ENCODE measurements at regions not wholly inside any gene's neighbourhood (a gene's known extent, or its start where the extent isn't known, plus 50 kb on each side); places are given as distances from the start of the nearest gene placed in this dataset.
"Not testable (repeated sequence)": the region's sequence is repeated elsewhere in the genome, so short reads cannot be mapped to it uniquely, and the experiment has no call there.

DNA sequence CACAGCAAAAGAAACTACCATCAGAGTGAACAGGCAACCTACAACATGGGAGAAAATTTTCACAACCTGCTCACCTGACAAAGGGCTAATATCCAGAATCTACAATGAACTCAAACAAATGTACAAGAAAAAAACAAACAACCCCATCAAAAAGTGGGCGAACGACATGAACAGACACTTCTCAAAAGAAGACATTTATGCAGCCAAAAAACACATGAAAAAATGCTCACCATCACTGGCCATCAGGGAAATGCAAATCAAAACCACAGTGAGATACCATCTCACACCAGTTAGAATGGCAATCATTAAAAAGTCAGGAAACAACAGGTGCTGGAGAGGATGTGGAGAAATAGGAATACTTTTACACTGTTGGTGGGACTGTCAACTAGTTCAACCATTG is 207.8 kb downstream of the USP6NL start:
- DNase-seq, result not testable (repeated sequence)

DNA sequence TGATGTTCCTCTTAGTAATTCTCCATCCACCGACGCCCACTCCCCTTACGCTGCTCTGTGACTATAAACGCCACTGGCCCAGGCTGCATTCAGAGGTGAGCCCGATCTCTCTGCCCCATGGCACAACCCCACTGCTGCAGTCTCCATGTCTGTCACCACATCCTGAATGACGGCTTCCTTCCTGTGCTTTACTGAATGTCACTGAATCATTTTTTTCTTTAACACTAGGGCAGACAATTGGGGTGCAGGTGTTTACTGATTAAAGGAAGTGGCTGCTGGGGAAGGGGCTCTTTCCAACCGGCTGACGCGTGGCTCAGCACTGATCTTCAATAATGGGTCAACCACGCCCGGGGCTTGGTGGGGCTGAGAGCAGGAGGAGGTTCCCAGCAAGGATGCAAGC is 208.3 kb downstream of the USP6NL start:
- DNase-seq, result no peak

DNA sequence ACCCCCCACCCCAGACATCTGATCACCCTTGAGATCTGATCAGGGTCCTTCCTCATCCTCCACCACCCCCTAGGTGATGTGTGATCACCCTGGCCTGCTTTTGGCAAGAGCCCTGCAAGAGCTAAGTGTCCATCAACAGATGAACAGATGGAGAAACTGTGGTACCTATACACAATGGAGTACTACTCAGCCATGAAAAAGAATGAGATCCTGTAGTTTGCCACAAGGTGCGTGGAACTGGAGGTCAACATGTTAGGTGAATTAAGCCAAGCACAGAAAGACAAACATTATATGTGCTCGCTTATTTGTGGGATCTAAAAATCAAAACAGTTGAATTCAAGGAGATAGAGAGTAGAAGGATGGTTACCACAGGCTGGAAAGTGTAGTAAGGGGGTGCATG is 209.1 kb downstream of the USP6NL start:
- DNase-seq, result no peak

DNA sequence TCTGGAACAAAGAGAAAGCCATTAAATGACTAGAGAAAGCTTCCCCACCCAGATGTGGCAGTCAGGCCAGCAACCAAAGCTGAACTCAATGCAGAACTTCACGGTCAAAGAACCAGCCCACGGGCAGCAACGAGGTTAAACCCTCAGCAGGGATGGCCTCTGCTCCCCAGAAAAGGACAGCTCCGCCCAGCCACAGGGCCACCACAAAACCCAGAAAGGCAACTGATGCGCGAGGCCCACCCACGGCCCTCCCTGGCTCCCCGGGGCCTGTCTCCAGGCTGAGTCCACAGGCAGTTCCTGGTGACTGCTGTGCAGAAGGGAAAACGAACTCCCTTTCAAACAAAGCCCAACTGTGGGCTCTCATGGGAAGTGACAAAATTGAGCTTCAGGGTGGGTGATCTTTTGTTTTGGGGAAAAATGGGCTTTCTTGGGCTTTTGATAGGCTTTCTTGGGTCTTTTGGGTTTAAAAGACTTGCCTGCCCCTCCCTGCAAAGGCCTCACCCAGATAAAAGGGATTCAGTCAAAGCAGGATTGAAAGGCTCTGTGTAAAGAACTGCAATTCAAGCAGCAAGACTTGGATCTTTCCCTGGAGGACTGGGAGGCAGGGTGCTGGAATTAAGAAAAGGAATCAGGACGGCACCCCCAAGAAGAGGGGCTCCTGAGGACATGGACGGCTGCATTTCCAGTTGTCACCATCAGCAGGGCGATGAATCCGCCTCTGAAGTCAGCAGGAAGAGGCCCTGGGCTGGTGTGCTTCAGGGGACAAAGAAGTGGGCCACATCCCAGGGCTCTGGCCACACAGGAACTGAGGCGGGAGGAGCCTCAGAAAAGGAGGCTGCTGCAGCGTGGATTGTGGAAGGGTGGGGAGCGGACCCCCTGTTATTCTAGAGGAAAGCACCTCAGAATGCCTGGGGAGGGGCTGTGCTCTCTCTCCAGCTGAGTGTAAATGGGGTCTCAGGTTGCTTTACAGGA is 209.9 kb downstream of the USP6NL start:
- DNase-seq, result no peak

DNA sequence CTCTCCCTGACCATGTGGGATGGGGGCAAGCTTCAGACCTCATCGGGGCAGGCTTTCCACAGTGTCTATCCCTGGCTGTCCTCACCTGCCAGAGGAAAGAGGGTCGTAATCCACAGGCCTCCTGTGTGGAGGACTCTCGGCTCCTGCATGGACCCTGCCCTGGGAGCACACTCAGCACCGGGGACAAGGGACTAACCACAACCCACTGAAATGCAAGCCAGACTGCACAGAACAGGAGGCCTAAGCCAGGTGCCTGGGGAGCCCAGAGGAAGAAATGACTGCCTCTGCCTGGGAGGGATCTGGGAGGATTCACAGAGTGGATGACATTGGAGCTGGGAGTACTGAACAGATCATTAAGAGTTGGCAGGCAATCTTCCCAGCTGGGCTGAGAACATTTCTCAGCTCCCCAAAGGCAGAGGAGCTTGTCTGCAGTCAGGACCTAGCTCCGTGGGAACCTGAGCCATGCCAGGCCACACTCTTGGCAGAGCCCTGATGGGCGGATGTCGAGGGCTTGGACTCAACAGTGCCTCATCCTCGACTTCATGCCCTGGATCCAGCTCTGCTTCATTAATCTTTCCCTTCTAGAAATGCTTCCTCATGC is 213.4 kb downstream of the USP6NL start:
- peak; percentile 19 for DNase-seq

DNA sequence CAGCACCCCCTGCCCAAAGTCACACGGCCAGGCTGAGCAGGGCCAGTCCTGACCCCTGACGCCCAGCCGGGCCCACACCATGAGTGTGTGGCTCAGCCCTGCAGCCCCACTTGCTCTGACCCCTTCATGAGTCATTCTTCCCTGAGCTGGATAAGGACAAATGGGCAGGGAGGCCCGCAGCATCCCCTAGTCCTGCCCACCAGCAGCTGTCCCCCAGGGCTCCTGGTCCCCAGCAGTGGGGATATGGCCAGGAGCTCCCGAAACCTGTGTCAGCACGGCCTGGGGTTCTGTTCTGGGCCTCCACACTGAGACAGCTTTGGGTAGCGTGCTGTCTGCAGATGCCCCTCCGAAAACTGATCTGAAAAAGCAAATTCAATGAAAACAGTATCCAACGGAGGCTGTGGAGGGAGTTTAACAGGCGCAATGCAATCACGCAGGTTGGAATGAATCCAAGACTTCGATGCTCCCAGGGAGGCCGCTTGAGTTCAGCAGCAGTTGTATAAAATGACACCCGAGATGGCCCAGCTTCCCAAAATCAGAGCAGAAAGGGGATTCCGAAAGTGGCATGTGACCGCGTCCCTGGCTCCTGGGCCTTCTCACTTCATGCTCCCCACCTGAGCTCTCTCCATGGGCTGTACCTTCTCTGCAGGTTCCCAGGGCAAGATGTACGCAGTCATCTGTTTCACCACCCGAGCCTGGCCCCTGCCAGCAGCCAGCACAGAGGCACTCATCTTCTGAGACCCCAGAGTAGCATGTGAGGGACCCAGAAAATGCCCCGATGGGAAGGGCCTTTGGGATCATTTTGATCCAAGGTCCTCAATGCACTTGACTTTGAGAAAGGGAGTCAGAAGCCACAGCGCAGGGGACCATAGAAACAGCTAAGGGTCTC is 214.1 kb downstream of the USP6NL start:
- DNase-seq, result no peak

DNA sequence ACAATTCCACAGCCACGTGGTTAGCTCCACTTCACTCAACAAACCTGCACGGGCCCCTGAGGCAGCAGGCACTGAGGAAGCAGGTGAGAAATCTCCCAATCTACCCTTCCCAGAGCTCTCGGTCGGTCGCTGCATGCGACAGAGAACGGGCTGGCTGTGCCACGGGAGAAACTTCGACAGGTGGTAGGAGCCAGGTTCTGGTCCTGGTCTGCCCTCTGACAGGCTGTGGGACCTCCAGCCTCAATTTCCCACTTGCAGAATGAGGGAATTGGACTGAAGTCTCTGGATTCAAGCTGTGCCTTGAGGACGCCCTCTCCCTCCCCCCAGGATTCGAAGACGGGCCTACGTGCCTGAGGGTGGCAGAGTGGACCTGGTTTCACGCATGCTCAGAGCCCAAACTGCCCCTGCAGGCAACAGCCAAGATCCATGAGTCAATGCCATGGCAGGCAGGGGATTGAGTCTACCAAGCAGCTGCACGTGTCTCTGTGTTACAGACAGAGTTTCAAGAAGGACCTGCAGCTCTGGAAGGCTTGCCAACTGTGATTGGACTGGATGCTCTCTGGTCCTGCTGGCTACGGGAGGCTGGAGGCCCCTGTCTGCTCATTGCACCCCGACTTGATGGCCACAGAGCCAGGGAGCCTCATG is 215.0 kb downstream of the USP6NL start:
- DNase-seq, result no peak

DNA sequence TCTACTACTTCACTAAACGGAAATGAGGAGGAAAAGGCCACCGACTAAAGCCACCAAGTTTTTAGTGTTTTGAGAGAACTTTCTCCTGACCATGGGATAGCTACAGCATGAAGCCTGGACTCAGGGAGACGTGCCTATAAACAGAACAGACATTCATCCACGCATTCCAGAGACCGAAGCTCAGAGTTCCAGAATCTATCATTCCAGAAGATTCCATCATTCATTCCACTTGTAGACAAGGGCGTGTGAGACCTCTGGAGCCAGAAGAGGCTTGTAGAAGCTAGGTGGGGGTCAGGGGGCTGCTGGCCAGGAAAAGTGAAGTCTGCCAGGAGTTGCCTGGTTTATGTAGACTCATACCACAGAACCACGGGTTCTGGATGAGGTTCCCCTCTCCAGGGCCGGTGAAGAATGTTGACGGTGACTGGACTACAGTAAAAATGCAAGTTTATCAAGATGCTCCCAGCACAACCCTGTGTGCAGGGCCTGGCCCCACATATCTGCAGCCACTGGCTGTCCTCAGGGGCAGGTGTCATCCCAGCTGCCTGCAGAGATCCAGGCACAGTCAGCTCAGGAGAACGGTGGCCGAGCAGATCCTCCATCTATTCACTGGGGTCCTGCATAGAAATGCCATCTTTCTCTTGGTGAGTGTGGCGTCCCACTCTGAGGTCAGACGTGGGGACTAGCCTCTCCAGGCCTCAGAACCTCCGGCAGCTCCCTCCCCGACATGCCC is 215.7 kb downstream of the USP6NL start:
- DNase-seq, result no peak

DNA sequence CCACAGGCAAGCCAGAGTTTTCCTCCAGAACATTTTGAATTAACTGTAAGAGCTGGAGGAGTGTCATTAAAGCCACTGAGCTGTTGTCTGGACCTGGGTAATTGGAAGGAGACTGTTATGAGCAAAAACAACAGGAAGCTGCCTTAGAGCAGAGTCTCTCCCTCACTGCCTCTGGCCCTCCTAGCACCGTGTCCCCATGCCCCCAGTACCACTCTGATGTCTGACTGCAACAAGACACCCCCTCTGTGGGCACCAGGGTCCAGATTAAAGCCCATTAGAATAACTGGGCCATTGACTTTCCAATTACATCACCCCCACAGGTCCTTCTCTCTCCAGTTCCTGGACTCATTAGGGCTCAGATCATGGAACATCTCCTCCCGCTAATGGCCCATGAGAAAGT is 216.3 kb downstream of the USP6NL start:
- DNase-seq, result no peak

DNA sequence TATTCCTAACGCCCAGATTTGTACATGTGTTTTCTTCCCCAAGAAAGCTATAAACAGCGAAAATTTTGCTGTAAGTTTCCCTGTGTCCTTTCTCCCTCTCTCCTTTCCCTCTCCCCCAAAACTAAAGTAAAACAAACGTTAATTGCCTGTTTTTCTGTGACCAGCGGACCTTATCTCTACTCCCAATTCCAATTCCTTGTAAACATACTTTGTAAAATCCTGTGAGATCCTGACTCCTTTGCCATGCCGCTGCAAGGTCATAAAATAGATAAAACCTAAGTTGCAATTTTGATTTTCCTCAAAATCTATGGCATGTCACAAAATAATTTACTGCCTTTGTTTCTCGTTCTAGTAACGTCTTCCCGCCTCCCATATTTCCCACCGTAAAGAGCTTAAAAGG is 217.6 kb downstream of the USP6NL start:
- DNase-seq, result no peak

DNA sequence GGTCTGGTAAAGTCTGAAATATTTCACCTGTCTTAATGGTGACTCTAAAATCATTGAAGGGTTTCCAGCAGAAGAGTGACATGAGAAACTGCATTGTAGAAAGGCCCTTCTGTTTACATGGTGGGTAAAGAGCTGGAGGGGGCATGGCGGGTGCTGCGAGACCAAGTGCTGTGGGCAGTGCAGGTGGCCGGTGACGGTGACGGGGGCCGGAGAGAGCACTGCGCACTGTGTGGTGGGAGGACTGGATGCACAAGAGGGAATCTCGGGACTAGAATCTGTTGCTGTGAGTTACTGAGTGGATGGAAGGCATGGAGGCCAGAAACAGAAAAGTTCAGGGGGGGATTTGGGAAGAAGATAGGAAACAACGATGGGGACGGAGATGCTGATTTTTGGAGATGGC is 218.7 kb downstream of the USP6NL start:
- DNase-seq, result no peak

DNA sequence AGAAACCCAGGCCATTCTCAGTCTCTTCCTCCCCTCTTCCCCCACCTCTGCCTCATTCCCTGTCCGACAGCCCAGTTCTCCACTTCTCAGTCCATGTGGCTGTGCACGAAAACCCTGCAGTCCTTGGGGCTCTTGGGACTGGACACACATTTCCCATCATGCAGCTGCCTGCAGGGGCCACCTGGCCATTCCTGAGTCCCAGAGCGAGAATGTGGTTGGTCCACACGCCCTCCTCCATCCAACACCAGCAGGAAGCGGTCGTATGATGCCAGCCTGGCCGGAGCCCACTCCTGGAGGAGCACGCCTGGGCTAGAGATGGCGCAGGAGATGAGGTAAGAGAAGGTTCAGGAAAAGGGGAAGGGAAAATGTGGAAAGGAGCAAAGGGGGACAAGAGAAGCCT is 222.5 kb downstream of the USP6NL start:
- no peak for DNase-seq

DNA sequence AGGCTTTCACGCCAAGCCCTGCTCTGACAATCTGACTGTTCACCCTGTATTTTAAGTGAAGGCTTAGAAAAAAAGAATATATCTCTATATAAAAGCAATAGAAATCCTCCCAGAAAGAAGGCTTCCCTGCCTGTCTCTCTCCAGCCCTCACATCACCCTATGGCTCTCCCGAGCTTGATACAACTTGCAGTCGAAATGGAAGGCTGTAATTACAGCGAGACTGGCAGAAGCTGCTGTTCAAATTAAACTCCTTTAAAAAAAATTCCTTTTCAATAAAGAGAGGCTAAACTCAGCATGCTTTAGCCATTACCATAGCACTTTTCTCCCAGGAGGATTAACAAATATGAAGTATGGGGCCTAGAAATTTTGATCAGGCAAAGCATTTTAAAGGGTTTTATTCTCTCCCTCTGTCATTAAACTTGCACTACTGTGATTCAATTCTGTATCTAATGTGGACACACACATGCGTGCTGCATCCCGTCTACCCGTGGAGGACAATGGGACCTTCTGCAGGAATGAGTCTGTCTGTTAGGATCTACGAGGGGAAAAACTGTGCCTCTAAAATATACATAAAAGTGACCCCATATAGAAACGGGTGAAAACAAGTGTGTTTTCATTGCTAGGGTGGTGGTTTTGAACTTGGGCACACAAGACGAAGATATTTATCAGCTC is 223.8 kb downstream of the USP6NL start:
- DNase-seq, result no peak

DNA sequence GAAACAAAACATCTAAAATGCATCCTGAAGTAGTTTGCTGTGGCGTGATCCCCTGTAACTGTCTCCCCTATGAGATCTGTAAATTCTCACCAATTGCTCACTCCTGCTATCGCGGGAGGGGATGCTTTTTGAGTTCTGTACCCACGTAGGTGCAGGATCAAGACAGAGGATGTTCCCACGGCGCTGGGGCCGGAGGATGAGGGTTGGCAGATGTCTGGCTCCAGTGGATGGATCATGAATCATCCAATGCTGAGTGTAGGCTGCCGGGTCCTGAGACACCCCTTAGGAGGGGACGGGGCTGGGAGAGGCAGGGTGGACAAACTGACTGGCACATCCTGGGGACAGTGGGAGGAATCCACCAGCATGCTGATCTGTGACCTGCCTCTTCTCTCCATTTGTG is 224.4 kb downstream of the USP6NL start:
- DNase-seq, result no peak
